K562 (cell line): ENCODE measurements at regions not wholly inside any gene's neighbourhood (a gene's known extent, or its start where the extent isn't known, plus 50 kb on each side); places are given as distances from the start of the nearest gene placed in this dataset.

Source experiments
- ATAC-seq: fragments of 200-7000 bp; cut with Tn5 transposase; 3 replicates; pipeline ENCODE4 v1.9.1; 2020; ENCODE audit warnings: moderate library complexity
- BruUV-seq: library from RNA; stranded (reverse); fragments of 400-500 nt; replicated peaks from 2 replicates; lab custom pipeline; 2021; lab: Mats Ljungman, UMichigan
- CTCF ChIA-PET: fragments of 300-600 bp; formaldehyde crosslinking; extraction: SDS; loops from one replicate; lab custom pipeline; 2021; ENCODE audit warnings: low intra/inter-chr PET ratio; lab: Yijun Ruan, JAX
- POLR2A ChIA-PET: fragments of 300-600, 350-650 bp; sonication (Branson Sonifier 250); formaldehyde crosslinking; extraction: SDS; loops from one replicate; lab custom pipeline; 2021; ENCODE audit warnings: antibody characterized with exemption, inconsistent platforms; lab: Yijun Ruan, JAX
- DNase-seq, 4 experiments: peaks; one replicate each; pipeline versions ENCODE4 v3.0.0 to v3.0.0-alpha.2; 2011 to 2018; ENCODE audit warnings: low spot score in 3 of 4, mixed read lengths in 3 of 4; ENCODE audit errors: extremely low read depth in 1 of 4
- FAIRE-seq: peaks from 2 replicates; lab custom pipeline; 2011; peaks lifted over from hg19 to GRCh38; lab: Jason Lieb, UNC
- H2AFZ ChIP-seq: 2 replicates; pipeline ENCODE4 v1.6.0; 2011; ENCODE audit warnings: low read depth, low read length, control low read depth, inconsistent platforms
- H3K27ac ChIP-seq: fragments of 200-600 bp; 3 replicates; pipeline ENCODE4 v1.8.0; 2011; ENCODE audit warnings: low read depth, mild to moderate bottlenecking, control low read depth, inconsistent platforms, low read length, moderate library complexity, mixed read lengths; ENCODE audit errors: extremely low read depth
- H3K27me3 ChIP-seq, 2 experiments: fragments of 300-600 bp in 1 of 2; 2 replicates in 1 of 2; 3 replicates in 1 of 2; pipeline versions ENCODE4 v1.6.0 to v1.8.0; 2011; ENCODE audit warnings: inconsistent platforms in 2 of 2, low read length in 2 of 2, mild to moderate bottlenecking in 1 of 2, mixed read lengths in 1 of 2, moderate library complexity in 1 of 2; ENCODE audit not compliant: control insufficient read depth in 2 of 2, insufficient read depth in 2 of 2
- H3K36me3 ChIP-seq: fragments of 300-600 bp; 3 replicates; pipeline ENCODE4 v1.8.0; 2011; ENCODE audit warnings: mild to moderate bottlenecking, low read length, inconsistent platforms; ENCODE audit not compliant: control insufficient read depth, insufficient read depth
- H3K4me1 ChIP-seq, 2 experiments: fragments of 200-600 bp in 1 of 2; replicated peaks in 1 of 2; 2 replicates in 1 of 2; 3 replicates in 1 of 2; pipeline versions ENCODE4 v1.5.1 to v1.8.0; 2011; ENCODE audit warnings: inconsistent platforms in 2 of 2, low read length in 2 of 2, mild to moderate bottlenecking in 1 of 2, mixed read lengths in 1 of 2, moderate library complexity in 1 of 2; ENCODE audit not compliant: control insufficient read depth in 2 of 2, insufficient read depth in 2 of 2
- H3K4me2 ChIP-seq: 2 replicates; pipeline ENCODE4 v1.6.1; 2011; ENCODE audit warnings: low read length, control low read depth, inconsistent platforms, mixed read lengths; ENCODE audit not compliant: insufficient read depth
- H3K4me3 ChIP-seq: fragments of 200-600 bp; sonication (generic), shearing (Covaris generic); 2 replicates; pipeline ENCODE4 v1.5.1; 2016; ENCODE audit warnings: control low read depth, inconsistent platforms
- H3K79me2 ChIP-seq: fragments of 200-600 bp; 3 replicates; pipeline ENCODE4 v1.8.0; 2011; ENCODE audit warnings: low read length, inconsistent platforms; ENCODE audit not compliant: control insufficient read depth, insufficient read depth
- H3K9ac ChIP-seq, 2 experiments: 2 replicates each; pipeline versions ENCODE4 v1.6.0 to v1.6.1; 2011; ENCODE audit warnings: low read depth in 2 of 2, low read length in 2 of 2, control low read depth in 1 of 2, inconsistent platforms in 1 of 2, mild to moderate bottlenecking in 1 of 2, mixed read lengths in 1 of 2; ENCODE audit not compliant: insufficient read depth in 1 of 2
- H3K9me1 ChIP-seq: one replicate; pipeline ENCODE4 v1.6.0; 2011; ENCODE audit warnings: inconsistent platforms, mild to moderate bottlenecking, low read length, moderate library complexity; ENCODE audit not compliant: control insufficient read depth, insufficient read depth
- H3K9me3 ChIP-seq: replicated peaks from 2 replicates; pipeline ENCODE4 v1.5.1; 2011; ENCODE audit warnings: low read depth, low read length, inconsistent platforms; ENCODE audit not compliant: control insufficient read depth, insufficient read depth
- H4K20me1 ChIP-seq: replicated peaks from 2 replicates; pipeline ENCODE4 v1.6.1; 2011; ENCODE audit warnings: low read length, inconsistent platforms, mixed read lengths; ENCODE audit not compliant: control insufficient read depth, insufficient read depth
- BACH1 ChIP-seq: fragments of 200-800 bp; sonication (Bioruptor generic); IDR thresholded peaks from 2 replicates; pipeline ENCODE4 v1.6.1; 2016; ENCODE audit warnings: missing genetic modification characterization, missing compliant biosample characterization
- FIP1L1 ChIP-seq: fragments of 200-400 bp; formaldehyde crosslinking; IDR thresholded peaks from 2 replicates; pipeline ENCODE4 v1.6.1; 2018; ENCODE audit warnings: mild to moderate bottlenecking, low read depth, low read length; ENCODE audit not compliant: poor library complexity, severe bottlenecking
- FOXJ3 ChIP-seq: sonication (generic); formaldehyde crosslinking; IDR thresholded peaks from 2 replicates; pipeline ENCODE4 v1.4.0; 2020; ENCODE audit warnings: mild to moderate bottlenecking, missing genetic modification reagents
- GABPA ChIP-seq: fragments of 200-800 bp; sonication (Bioruptor generic); conservative IDR thresholded peaks from 2 replicates; pipeline ENCODE4 v1.6.1; 2016; ENCODE audit warnings: low read depth, missing genetic modification characterization, missing compliant biosample characterization
- IFI16 ChIP-seq: fragments of 250-450 bp; sonication (Bioruptor Pico); IDR thresholded peaks from 2 replicates; pipeline ENCODE4 v2.1.2; 2022; ENCODE audit warnings: mild to moderate bottlenecking, inconsistent platforms
- KHSRP ChIP-seq: fragments of 450-650 bp; IDR thresholded peaks from 2 replicates; pipeline ENCODE4 v1.6.1; 2017
- MCM5 ChIP-seq: fragments of 450-650 bp; IDR thresholded peaks from 2 replicates; pipeline ENCODE4 v1.6.1; 2016; ENCODE audit warnings: low read depth
- MCM7 ChIP-seq, 2 experiments: fragments of 450-650 bp; IDR thresholded peaks; 2 replicates each; pipeline ENCODE4 v1.6.1; 2016 to 2018
- MIER1 ChIP-seq: fragments of 450-650 bp; IDR thresholded peaks from 2 replicates; pipeline ENCODE4 v1.6.1; 2016; ENCODE audit warnings: antibody characterized with exemption, mild to moderate bottlenecking, low read depth
- RAD21 ChIP-seq, 2 experiments: fragments of 250-450 bp in 1 of 2; fragments of 450-650 bp in 1 of 2; sonication (Bioruptor Pico) in 1 of 2; formaldehyde crosslinking in 1 of 2; IDR thresholded peaks in 1 of 2; conservative IDR thresholded peaks in 1 of 2; 2 replicates each; pipeline versions ENCODE4 v1.4.0 to v1.8.0; 2020 to 2022; ENCODE audit warnings: mild to moderate bottlenecking in 2 of 2, moderate library complexity in 1 of 2
- SIRT6 ChIP-seq: IDR thresholded peaks from one replicate; pipeline ENCODE4 v1.6.1; 2012; ENCODE audit warnings: low read depth, mild to moderate bottlenecking, control low read depth, inconsistent platforms, low read length, moderate library complexity
- USF2 ChIP-seq: sonication (generic); formaldehyde crosslinking; IDR thresholded peaks from 2 replicates; pipeline ENCODE4 v1.5.0; 2020; ENCODE audit warnings: missing genetic modification reagents
- WGBS: fragments of 100-300 bp; shearing (Covaris generic); methylation state at CpG from one replicate; pipeline ENCODE4 v1.1.6; 2016; ENCODE audit warnings: low coverage, mixed read lengths; ENCODE audit not compliant: insufficient coverage; ENCODE audit errors: missing lambda C conversion rate; 5-methylcytosine and 5-hydroxymethylcytosine counted together
- in situ Hi-C: fragments of 300-500 bp; cut with MboI; formaldehyde crosslinking; loops from 4 replicates; pipeline ENCODE4 v1.15.0; 2018; ENCODE audit warnings: inconsistent platforms, mixed read lengths
- intact Hi-C: fragments of 100-400 bp; cut with micrococcal nuclease; formaldehyde crosslinking; loops from 2 replicates; pipeline ENCODE4 v1.14.2; 2022

GRCh38 chr7:135803143-135803542, 54.5 kb upstream of the FAM180A start (continued):
- TF ChIP-seq RAD21 (CRISPR knock-in tag; conservative IDR thresholded peaks at IDR 0.05 in 1 of 2, IDR thresholded peaks at IDR 0.05 in 1 of 2): peak in 1 of 2 experiments; percentile 1; a peak in 1 of 4 replicates
- TF ChIP-seq BACH1 (tag): peak; percentile 63; the same call in 1 of the 2 replicates
- no peak for TF ChIP-seq IFI16 (CRISPR knock-in tag)

GRCh38 chr7:135802697-135803096, 54.1 kb upstream of the FAM180A start:
- Histone ChIP-seq H3K27me3 (peaks cover 13 to 26% of the 10 kb centered on the region in 2 experiments; a peak in 4 of 5 replicates), H3K27ac (no peak overlapping the region), H3K4me3 (no peak overlapping the region), H3K79me2 (no peaks in the 10 kb centered on the region), H3K4me2 (no peak overlapping the region), H3K9ac (no peak overlapping the region), H3K36me3 (no peaks in the 10 kb centered on the region), H3K9me3 (no peaks in the 10 kb centered on the region), H2AFZ (no peak overlapping the region), H4K20me1 (no peaks in the 10 kb centered on the region), H3K9me1 (no peaks in the 10 kb centered on the region), H3K4me1 (peaks cover 6 to 10% of the 10 kb centered on the region in 2 experiments; a peak in 3 of 5 replicates)
- DNase-seq (peak in 1 of 4 experiments; percentile 19), ATAC-seq (peak; percentile 5), FAIRE-seq (no peak)
- ChIA-PET CTCF (interaction anchor here (4.0 kb wide), 1 partner anchor 207 kb away, joined by 68 read pairs; no protein-coding TSS in a partner anchor), POLR2A (interaction anchor here (1.0 kb wide), 1 partner anchor 209 kb away, joined by 5 read pairs; no protein-coding TSS in a partner anchor)
- in situ Hi-C loops: loop anchor here (5.0 to 25.0 kb wide), 4 partner anchors 205 to 1792 kb away; partner anchors contain the start of gene CHRM2
- 12% methylated on average over 3 of the region's 3 CpGs for WGBS
- BruUV-seq: no TSS peak
- intact Hi-C loops: loop anchor here (2.0 to 10.0 kb wide), 6 partner anchors 130 to 1790 kb away; no protein-coding TSS in a partner anchor
- no peak for TF ChIP-seq KHSRP
- peak; percentile 78 for TF ChIP-seq MIER1
- TF ChIP-seq MCM7 (IDR thresholded peaks at IDR 0.05): no peak
- peak in 1 of 2 experiments; percentile 4; a peak in 1 of 4 replicates for TF ChIP-seq RAD21 (CRISPR knock-in tag; conservative IDR thresholded peaks at IDR 0.05 in 1 of 2, IDR thresholded peaks at IDR 0.05 in 1 of 2)
- TF ChIP-seq MCM5: no peak
- no peak for TF ChIP-seq FIP1L1
- TF ChIP-seq GABPA (tag): no peak
- TF ChIP-seq FOXJ3 (CRISPR knock-in tag): no peak
- TF ChIP-seq USF2 (CRISPR knock-in tag): no peak
- TF ChIP-seq SIRT6: no peak
